Stomach (tissue), 8 donors: ENCODE measurements at regions not wholly inside any gene's neighbourhood (a gene's known extent, or its start where the extent isn't known, plus 50 kb on each side); places are given as distances from the start of the nearest gene placed in this dataset.

ENCODE experiments used
- DNase-seq, 2 donors: peaks; one replicate each; pipeline versions ENCODE4 v3.0.0 to v3.0.0-alpha.2; 2013 to 2019
- H3K27ac ChIP-seq, 5 donors: fragments of 200-600 bp in 4 of 5; sonication (generic) in 4 of 5; one replicate each; pipeline ENCODE4 v1.5.1; 2013 to 2019; ENCODE audit warnings: mild to moderate bottlenecking in 1 of 5, moderate library complexity in 1 of 5
- H3K27me3 ChIP-seq, 3 donors: fragments of 200-600 bp; sonication (generic); one replicate each; pipeline ENCODE4 v1.5.1; 2017 to 2019; ENCODE audit warnings: mixed run types in 1 of 3
- H3K36me3 ChIP-seq, 4 donors: fragments of 200-600 bp; sonication (generic); 1 replicate in 3 of 4; 2 replicates in 1 of 4; pipeline ENCODE4 v1.5.1; 2016 to 2019
- H3K4me1 ChIP-seq, 4 donors: fragments of 200-600 bp; sonication (generic); one replicate each; pipeline ENCODE4 v1.5.1; 2016 to 2019
- H3K4me3 ChIP-seq, 4 donors: fragments of 200-600 bp; sonication (generic) in 3 of 4; one replicate each; pipeline ENCODE4 v1.5.1; 2016 to 2019; ENCODE audit warnings: mild to moderate bottlenecking in 1 of 4
- H3K9me3 ChIP-seq, 4 donors: fragments of 200-600 bp; sonication (generic); one replicate each; pipeline ENCODE4 v1.5.1; 2016 to 2019
- CTCF ChIP-seq, 7 experiments: fragments of 450-650 bp in 4 of 7; fragments of 200-600 bp in 3 of 7; sonication (generic) in 3 of 7; IDR thresholded peaks; one replicate each; pipeline ENCODE4 v1.5.1; 2016 to 2019; ENCODE audit warnings: antibody characterized with exemption in 7 of 7, control low read depth in 2 of 7, mild to moderate bottlenecking in 1 of 7
- EP300 ChIP-seq: sonication (generic); formaldehyde crosslinking; IDR thresholded peaks from one replicate; pipeline ENCODE4 v1.6.1; 2017; ENCODE audit warnings: antibody characterized with exemption
- POLR2A ChIP-seq, 4 donors: fragments of 450-650 bp; IDR thresholded peaks; one replicate each; pipeline ENCODE4 v1.6.1; 2016; ENCODE audit warnings: antibody characterized with exemption in 4 of 4, control low read depth in 2 of 4, mild to moderate bottlenecking in 1 of 4, moderate library complexity in 1 of 4
- POLR2AphosphoS5 ChIP-seq, 3 donors: sonication (generic); formaldehyde crosslinking; IDR thresholded peaks; one replicate each; pipeline ENCODE4 v1.6.1; 2016; ENCODE audit warnings: antibody characterized with exemption in 3 of 3
- WGBS, 5 donors: extraction: QIAGEN DNeasy Blood & Tissue Kit in 3 of 5; methylation state at CpG; one replicate each; pipeline versions ENCODE4 v1.1.5 to v1.1.7; 2013 to 2018; 5-methylcytosine and 5-hydroxymethylcytosine counted together
- intact Hi-C: fragments of 100-400 bp; cut with DNase I; formaldehyde crosslinking; loops from one replicate; pipeline ENCODE4 v1.15.1; 2023; ENCODE audit warnings: low total_unique reads
- donor health status: healthy with polysubstance abuse.
- donor health status: Bipolar disorder and iron deficiency.
- donor health status: healthy.

GRCh38 chr18:60870261-60871153, 462.7 kb upstream of the CDH20 start:
- TF ChIP-seq POLR2A (IDR thresholded peaks at IDR 0.05) (no peak), CTCF (IDR thresholded peaks at IDR 0.05) (no peak), EP300 (no peak), POLR2AphosphoS5 (IDR thresholded peaks at IDR 0.05) (no peak)
- no peak for DNase-seq
- Histone ChIP-seq H3K27ac (no peak overlapping the region), H3K9me3 (no peaks in the 10 kb centered on the region), H3K36me3 (no peaks in the 10 kb centered on the region), H3K4me3 (no peak overlapping the region), H3K4me1 (no peaks in the 10 kb centered on the region), H3K27me3 (no peaks in the 10 kb centered on the region)
- intact Hi-C loops, result no loop called here
- WGBS, 5 donors, result 68 to 76% (median 71%) methylated on average over 2 of the region's 2 CpGs

GRCh38 chr18:60872434-60872833, 460.8 kb upstream of the CDH20 start:
- 75 to 91% (median 86%) methylated on average over 3 of the region's 3 CpGs for WGBS, 5 donors
- no peaks in the 10 kb centered on the region for H3K36me3 ChIP-seq
- intact Hi-C loops, result no loop called here
- no peak overlapping the region for H3K27ac ChIP-seq
- no peak for DNase-seq
- H3K9me3 ChIP-seq, result no peaks in the 10 kb centered on the region
- H3K4me3 ChIP-seq, result no peak overlapping the region
- TF ChIP-seq EP300 (no peak), POLR2AphosphoS5 (IDR thresholded peaks at IDR 0.05) (no peak), CTCF (IDR thresholded peaks at IDR 0.05) (no peak), POLR2A (IDR thresholded peaks at IDR 0.05) (no peak)
- H3K27me3 ChIP-seq, result no peaks in the 10 kb centered on the region
- no peaks in the 10 kb centered on the region for H3K4me1 ChIP-seq

- TF ChIP-seq CTCF (IDR thresholded peaks at IDR 0.05), result no peak
- no peak for TF ChIP-seq POLR2A (IDR thresholded peaks at IDR 0.05)
- TF ChIP-seq EP300, result no peak
- no peak for TF ChIP-seq POLR2AphosphoS5 (IDR thresholded peaks at IDR 0.05)
- H3K4me1 ChIP-seq, result no peaks in the 10 kb centered on the region
- H3K36me3 ChIP-seq, result no peaks in the 10 kb centered on the region
- no peak for DNase-seq
- no peak overlapping the region for H3K27ac ChIP-seq
- intact Hi-C loops, result no loop called here
- H3K27me3 ChIP-seq, result no peaks in the 10 kb centered on the region
- H3K9me3 ChIP-seq, result no peaks in the 10 kb centered on the region
- H3K4me3 ChIP-seq, result no peak overlapping the region
These were observed 459.5 kb upstream of the CDH20 start for GRCh38 chr18:60873708-60874107.

GRCh38 chr18:60875957-60876507, 457.2 kb upstream of the CDH20 start:
- Histone ChIP-seq H3K36me3 (no peaks in the 10 kb centered on the region), H3K4me3 (no peak overlapping the region), H3K4me1 (no peaks in the 10 kb centered on the region), H3K9me3 (no peaks in the 10 kb centered on the region), H3K27ac (no peak overlapping the region), H3K27me3 (no peaks in the 10 kb centered on the region)
- intact Hi-C loops, result no loop called here
- TF ChIP-seq CTCF (IDR thresholded peaks at IDR 0.05) (no peak), POLR2A (IDR thresholded peaks at IDR 0.05) (no peak), EP300 (no peak), POLR2AphosphoS5 (IDR thresholded peaks at IDR 0.05) (no peak)
- WGBS, 5 donors, result 86 to 95% (median 89%) methylated on average over 6 of the region's 6 CpGs
- DNase-seq, result no peak
